ENCODE measurements at regions not wholly inside any gene's neighbourhood (a gene's known extent, or its start where the extent isn't known, plus 50 kb on each side); places are given as distances from the start of the nearest gene placed in this dataset.

DNA sequence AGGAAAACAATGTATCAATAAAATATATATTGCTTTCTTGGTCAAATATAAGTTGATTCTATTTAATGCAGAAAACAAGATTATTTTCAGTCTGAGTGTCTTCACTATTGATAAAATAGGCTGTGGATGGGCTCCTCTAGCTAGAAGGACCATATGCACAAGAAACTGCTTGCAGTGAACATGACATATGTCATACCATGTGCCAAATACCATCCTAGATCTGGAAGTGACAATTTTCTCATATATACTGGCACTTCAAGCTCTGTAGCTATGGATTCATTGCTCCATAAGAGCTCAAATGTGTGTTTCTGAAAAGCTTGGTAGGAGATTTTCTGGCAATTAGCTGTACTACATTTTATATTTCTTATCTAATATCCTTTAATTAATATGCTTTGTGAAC, 95.6 kb upstream of the CDH6 start:
- no peak for DNase-seq

DNA sequence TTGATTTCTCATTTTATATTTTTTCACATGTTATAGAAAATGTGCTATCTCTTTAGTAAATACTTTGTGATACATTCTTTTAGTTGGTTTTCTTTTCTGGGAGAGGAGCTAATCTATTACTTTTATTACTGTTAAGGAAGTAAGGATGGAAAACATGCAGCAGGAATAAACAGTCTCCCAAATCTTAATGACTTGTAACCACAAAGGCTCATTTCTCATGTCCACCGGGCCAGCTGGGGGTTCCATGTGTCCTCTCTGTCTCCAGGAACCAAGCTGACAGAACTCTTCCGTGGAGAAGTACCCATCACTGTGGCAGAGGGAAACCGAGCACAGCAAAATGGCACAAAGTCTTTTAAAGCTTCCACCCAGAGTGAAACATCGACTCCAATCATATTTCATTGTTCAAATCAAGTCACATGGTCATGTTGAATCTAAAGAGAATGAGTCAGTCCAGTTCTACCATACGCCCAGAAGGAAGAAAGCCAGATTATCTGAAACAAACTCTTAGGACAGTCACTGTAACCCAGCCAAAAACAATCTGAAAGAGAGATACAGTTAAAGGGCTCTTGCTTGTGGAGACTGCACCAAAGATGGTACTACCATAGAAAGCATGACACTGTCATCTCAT, 97.1 kb upstream of the CDH6 start:
- no peak for DNase-seq

DNA sequence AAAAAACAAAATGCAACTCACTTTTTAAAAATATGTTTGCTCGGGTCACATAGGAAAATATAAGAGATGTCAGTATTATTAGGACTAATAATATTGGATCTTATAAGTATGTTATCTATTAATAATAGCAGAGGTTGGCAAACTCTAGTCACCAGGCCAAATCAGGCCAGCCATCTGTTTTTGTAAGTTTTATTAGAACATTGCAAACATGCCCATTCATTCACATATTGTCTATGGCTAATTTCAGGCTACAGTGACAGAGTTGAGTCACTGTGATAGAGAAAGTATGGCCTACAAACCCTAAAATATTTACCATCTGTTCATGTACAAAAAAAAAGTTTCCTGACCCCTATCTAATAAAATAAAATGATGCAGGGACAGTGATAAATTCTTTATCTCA, 97.7 kb upstream of the CDH6 start:
- DNase-seq, result no peak

DNA sequence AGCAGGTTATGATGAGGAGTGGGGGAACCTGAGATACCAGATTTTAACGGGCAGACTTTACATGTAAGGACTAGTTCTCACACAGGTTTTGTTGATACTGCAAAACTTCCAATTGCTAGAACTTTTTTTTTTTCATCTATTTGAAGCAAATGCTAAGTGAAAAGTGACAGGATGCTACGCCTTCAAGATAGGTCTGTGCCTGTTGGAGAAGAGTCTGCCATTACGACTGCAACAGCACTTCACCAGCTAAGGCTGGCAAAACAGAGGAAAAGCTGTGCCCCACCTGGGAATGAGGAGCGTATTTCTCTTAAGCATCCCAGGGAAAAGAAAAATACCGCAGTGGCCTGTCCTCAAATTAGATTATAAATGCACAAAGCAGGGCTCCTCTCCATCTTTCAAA, 102.0 kb upstream of the CDH6 start:
- DNase-seq, result no peak

DNA sequence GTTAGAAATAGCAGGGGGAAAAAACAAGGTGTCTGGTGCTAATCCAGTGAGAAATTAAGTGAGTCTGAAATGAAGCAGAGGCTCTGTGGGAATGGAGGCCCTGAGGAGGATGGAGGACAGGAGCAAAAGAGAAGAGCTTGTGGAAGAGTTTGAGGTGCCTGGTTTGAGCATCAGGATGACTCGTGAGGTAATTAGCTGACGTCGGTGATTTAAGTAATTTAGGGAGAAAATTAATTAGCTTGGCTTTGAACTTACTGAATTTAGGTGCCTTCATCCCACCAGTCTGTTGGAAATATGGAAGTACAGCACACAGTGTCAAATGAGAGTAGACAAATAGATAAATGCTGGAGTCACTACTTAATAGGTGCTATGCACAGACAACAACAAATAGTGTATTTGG, 103.0 kb upstream of the CDH6 start:
- no peak for DNase-seq

DNA sequence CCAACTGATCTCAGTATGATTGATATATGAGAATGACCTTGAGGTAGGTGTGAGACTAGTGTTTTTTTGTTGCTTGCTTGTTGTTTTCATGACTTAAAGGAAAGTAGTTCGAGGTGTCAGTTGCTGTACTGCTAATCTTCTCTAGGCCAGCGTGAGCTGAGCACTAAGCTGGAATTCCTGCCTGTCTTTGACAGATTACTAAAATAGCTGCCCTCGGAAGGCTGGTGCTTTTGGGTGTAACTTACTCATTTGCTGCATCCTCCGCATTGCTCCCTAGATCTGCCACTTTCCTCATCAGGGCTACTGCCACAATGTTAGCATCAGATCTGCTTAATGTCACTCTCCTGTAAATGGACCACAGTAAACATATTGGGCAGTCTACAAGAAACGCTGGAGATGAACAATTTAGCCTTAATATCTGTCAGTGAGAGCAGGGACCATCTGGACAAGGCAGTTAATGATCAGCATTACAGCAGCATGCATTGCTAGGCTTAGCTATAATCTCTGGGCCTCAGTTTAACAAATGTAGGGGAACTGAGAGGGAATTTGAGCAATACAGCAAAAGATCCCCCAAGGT, 106.6 kb upstream of the CDH6 start:
- no peak for DNase-seq

DNA sequence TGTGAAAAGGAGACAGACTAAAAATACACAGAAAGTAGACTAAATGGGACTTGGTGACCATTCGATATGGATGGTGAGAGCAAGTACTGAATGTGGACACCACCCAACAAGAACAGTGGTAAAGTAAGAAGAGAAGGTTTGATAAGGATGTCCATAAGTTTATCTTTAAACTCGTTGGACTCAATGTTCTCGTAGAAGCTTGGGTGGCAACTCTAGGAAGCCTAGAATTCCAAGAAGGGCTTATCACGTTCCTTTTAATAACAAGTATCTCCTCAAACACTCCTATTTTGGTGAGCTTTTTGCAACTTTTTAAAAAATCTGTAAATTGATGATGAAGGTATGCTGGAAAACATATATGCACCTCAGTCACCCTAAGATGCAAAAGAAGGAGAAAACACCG, 108.6 kb upstream of the CDH6 start:
- no peak for DNase-seq

DNA sequence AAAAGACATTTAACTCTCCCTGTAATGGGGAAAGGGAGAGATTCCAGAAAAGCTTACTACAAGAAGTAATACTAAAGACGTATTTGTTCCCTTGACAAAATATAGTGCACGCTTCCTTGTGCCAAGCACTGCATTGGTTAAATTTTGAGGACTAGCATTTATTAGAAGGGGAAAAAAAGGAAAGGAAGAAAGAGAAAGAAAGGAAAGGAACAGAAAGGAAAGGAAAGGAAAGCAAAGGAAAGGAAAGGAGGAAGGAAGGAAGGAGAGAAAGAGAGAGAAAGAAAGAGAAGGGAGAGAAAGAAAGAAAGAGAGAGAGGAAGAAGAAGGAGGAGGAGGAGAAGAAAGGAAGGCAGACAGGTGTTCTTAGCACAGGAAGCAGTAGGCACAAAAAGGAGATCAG, 110.1 kb upstream of the CDH6 start:
- DNase-seq, result no peak

DNA sequence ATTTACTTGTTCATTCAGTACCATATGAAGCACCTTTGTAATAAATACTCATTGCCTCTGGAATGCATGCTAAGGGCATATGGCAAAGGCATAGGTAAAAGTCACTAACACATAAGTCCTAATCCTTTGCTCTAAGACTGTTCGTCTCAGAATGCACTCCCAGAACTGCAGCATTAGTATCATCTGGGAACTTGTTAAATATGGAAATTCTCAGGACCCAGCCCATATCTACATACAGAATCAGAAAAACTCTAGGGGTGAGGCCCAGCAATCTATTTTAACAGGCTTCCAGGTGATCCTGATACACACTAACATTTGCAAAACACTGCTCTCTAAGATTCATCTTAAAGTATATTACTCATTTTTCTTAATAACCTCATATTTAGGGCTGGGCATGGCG, 113.8 kb upstream of the CDH6 start:
- DNase-seq, result no peak

DNA sequence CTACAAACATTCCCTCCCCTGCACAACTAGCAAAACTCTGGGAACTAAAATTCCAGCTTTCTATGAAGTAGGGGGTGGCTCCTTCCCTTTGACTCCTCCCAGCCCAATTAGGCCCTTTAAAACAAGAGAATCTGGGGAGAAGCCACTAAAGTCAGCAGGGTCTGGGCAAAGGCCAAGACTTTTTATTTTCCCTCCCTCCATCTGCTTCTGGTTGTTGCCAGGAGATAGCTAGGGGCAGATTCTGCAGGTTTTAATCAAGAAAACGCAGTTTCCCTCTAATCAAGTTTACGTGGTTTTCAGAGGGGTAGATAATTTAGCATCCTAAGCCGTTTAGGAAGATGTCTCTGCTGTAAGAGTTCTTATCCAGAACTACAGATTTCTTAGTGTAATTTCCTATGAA, 114.5 kb upstream of the CDH6 start:
- no peak for DNase-seq

DNA sequence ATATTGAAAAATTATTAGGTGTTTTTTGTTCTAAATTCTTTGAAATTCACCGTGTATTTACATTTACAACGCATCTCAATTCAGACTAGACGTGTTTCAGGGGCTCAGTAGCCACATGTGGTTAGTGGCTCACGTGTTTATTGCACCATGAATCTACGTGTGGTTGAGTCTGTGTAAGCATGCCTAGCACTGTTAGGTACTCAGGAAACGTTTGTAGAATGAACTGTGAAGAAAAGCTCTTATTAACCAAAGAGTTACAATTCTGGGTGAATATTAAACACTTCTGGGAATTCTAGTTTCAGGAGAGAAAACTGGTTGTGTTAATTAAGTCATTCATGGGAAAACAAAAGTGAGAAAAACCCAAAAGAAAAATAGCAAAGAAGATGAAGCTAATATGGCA, 117.5 kb upstream of the CDH6 start:
- DNase-seq, result no peak

DNA sequence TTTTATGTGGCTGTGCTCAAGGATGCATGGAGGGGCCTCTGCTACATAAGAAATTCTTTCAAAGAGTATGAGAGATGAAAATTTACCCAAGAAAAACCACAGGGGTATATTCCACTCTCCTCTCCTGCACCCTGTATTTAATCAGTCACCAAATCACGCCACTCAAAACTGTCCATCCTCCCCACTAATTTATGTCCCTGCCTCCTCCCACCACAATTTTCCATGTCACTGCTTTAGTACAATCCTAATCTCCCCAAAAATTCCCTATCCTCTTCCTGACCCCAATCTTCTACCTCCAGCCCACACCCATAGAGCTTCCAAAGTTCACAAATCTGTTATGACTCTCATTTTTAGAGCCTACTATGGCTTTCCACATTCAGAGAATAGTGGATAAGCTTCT, 125.2 kb upstream of the CDH6 start:
- DNase-seq, result no peak

DNA sequence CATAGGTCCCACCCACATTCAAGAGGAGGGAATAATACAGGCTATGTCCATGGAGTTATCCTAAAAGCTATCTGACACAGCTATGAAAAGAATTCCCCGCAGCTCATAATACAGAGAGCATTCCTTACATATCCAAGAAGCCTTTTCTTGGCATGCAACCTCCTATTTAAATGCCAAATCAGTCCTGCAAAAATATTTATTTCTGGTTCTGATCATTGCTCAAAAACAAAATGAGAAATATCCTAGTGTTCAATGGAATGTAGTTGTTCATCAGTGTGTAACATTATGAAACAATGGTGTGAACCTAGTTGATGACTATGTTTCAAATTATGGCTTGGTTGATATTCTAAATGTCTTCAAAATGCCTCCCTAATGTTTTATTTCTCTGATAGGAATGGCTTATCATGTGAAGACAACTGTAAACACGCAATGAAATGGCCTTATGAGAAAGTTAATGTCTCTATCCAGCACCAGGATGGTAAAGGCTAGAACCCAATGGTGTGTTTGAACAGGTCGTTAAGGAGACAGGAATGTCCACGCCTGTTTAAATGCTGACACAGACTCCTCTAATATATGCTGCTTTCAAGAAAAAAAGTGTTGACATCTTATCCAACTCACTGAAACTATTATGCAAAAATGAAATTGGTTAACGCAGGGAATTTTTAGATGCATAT, 126.7 kb upstream of the CDH6 start:
- DNase-seq, result no peak

DNA sequence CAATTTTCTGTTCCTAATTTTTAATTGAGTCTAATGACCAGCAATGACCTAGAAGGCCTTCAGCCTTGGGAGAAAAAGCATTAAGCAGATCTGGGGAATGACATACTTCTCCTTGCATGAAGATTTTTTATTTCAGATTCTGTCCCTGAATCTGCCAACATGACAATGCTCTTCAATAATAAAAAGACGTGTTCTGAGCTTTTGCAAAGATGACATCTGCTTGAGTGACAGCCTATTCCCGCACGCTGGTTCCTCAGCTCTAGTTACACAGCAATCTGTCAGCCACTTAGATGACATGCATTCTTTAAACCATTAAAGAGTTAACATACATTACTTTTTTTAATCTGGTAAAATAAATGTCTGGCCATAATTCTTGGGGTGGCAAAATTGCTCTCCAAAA, 129.3 kb upstream of the CDH6 start:
- no peak for DNase-seq

DNA sequence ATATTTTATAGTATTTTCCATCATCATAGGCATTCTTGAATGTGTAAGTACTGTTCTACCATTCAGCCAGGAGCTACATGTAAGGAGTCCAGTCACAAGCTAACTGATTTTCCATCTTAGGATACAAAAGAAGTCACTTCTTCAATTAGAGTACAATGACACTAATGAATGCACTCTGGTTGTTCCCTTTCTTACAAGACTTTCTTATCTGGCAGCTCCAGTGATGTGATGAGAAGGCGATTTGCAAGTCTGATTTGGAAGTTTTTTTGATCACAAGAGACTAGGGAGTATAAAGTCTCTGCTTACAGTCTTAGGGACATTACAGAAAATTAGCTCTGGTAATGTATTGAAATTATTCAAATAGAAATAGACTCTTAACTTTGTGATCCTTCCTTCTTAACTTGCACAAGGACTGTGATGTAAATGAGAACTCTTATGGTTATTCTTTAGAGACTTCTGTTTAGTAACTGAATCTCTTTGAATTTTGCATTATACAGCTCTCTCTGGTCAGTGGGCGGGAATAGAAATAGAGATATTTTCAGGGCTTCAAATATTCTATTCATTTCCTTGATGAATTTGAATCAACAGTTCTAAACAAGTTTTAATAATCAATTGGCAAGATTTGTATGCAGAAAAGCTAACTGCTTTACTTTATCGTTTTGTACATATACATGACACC, 130.4 kb upstream of the CDH6 start:
- no peak for DNase-seq

DNA sequence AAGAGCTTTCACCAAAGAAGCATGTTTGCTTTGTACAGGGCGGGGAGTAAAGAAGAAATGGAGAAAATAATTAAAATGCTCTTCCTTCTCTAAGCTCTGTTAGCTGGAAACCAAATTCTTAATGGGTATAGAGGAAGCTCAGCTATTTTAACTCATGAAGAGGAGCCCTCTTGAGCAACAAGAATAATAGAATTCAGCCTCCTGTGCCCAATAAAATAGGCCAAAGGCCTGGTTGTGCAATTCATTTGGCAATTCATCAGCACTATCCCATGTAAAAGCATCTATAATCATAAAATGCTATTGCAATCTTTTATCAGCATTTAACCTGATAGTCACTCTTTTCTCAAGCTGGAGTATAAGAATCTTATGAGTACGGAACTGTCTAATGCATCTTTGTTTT, 133.6 kb upstream of the CDH6 start:
- no peak for DNase-seq

DNA sequence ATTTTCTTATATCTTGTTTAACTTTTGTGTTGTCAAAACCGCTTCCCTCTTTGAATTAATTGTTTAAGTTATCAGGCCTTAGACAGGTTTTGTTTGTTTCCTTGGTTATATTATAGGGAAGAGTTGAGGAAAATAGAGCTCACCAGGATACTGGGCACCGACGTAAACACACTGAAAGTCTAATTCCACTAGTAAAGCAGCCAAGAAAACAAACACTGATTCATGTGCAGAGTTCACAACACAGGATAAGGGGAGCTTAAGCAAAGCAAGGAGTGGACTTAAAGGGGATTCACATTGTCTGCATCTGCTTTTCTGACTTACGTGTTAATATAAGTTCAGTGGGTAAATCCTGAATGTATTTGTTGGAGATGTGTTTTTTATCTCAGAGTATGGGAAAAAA, 139.0 kb upstream of the CDH6 start:
- no peak for DNase-seq

DNA sequence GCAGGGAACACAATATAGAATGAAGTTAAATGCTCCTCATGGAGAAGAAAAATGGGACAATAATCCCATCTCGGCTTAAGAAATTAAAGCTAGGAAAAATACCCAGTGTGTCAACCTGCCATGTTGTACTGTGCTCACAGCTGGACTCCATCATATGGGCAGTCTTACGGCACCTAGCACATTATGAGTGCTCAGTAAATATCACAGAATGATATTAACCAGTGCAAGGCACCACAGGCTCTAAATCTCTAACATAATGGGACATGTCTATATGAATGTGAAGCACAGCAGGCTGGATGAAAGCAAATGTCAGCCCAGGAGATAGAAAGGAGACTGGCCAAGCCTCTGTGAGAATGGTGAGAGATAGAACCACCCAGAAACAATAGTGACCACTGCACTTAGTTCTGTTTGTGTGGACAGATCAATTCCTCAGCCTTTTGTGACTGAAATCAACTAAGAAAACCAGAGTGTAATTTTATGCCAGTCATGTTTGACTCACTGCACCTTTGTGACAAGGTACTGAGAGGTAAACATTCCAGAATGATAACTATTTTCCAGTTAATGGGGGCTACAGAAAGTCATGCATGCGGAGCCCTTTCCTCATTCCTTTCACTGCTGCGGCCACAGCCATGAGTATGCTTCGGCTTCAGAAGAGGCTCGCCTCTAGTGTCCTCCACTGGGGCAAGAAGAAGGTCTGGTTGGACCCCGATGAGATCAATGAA, 140.4 kb upstream of the CDH6 start:
- DNase-seq, result no peak

DNA sequence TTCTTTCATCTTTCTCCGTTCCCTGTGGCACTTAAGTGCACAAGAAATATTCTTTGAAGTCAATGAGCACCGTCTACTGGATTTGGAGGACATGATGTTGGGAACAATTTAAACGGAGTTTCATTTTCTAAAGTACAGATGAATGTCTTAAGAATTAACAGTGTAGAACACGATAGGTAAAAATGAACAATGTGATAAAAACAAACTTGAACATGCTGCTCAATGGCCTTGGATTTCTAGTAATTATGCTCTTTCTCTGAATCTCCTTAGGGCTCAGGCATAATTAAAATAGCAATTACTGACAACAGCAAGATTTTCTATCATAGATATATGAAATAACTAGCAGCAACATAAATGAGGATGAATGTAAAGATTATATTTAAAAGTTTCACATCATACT, 142.2 kb upstream of the CDH6 start:
- DNase-seq, result no peak

DNA sequence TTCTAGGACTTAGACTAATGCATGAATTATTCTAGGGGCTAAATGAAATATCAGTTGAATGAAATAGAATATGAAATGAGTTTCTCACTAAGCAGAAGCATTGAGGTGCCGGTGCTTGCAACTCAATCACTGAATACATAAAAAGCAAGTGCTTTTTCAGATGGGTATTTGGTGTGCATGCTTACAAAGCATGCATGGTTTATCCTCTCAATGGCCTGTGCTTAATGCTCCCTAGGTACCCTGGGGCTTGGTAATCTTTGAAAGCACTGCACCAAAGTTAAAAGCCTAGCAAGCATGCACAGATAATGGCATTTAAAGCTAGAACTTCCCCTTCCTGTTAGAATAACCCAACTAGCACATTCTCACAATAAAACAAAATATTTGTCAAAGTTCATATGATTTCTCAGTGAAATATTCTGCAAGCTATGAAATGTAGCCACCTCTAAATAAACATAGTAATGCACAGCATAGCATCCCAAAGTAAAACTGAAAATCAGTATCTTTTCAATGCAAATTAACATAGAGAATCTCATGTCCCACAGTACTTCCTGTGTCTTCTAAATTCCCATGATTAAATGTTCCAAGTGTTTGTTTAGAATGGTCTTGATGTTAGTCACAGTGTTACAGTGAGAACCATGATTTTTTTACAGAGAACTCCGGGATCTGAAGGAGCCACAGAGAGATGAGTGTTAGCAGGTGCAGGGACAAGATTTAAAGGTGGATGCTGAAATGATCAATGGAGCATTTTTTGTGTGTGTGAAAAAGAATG, 143.4 kb upstream of the CDH6 start:
- no peak for DNase-seq

DNA sequence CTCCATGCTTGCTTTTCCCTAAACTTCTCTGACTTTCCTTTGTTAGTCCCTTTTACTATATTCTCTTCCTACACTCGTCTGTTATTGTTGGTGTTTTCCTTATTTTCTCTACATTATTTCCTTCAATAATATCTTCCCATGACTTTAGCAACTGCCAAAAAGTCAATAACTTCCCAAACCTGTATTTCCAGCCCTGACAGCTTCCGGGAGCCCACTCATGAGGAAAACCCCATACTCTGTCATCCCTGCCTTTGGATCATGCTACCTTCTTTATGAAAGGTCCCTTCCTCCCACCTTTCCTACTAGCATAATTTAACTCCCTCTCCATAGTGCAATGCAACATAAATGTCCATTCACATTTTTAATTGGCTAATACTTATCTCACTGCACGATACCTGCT, 144.0 kb upstream of the CDH6 start:
- no peak for DNase-seq

DNA sequence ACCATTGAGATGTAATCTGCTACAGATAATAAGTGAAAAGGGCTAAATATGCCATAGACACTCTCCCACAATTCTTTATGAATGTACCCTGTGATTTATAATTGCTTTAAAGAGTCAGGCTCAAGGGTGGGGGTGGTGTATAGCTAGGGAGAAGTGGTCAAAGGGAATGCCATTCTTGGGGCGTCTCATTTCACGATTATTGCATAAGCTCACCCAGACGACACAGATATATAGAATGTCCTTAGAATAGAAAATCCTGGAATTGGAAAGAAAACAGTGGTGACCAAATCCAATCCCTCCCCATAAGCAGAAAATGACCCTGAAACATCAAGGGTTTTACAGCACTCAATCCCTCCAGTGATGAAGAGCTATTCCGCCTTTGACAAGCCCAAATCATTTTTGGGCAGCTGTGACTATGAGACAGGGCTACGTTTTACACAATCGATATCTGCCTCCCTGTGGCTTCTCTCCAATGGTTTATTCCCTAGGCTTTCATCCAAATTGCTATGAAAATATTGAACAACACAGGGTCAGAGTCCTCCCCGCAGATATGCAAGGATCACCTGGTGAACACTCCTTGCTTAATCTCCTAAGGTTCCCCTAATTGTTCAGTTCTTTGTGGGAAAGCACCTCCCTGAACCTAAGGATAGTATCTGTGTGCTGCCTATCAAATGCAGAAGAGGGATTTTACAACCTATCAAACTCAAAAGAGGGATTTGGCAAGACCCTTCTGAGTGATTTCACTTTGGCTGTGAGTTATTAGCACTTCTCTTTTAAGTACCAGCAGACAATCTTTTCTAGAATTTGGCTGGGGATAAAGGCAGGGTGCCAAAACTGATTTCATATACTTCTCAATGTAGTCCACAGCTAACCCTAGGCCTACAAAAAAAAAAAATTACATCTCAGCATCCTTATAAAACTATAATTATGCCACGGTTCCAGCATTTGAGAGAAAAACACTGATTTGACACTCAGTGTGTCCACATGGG, 144.9 kb upstream of the CDH6 start:
- DNase-seq, result no peak
